Activated T-cell treated with anti-CD3 and anti-CD28 coated beads, Interleukin-2, amount 50 U/mL, for 4 hours (primary cell): ENCODE measurements at regions not wholly inside any gene's neighbourhood (a gene's known extent, or its start where the extent isn't known, plus 50 kb on each side); places are given as distances from the start of the nearest gene placed in this dataset.
"Not testable (repeated sequence)": the region's sequence is repeated elsewhere in the genome, so short reads cannot be mapped to it uniquely, and the experiment has no call there.

ENCODE experiments used
- ATAC-seq, 2 donors: fragments of 200-7000 bp; cut with Tn5 transposase; one replicate each; pipeline ENCODE4 v1.10.0; 2021
- DNase-seq: peaks from one replicate; pipeline ENCODE4 v3.0.0-alpha.2; 2020
- H3K27me3 Mint-ChIP-seq: one replicate; pipeline ENCODE4 v1.8.0; 2021; ENCODE audit warnings: low read depth, mixed read lengths
- H3K36me3 Mint-ChIP-seq: one replicate; pipeline ENCODE4 v1.8.0; 2022; ENCODE audit warnings: mixed read lengths; ENCODE audit not compliant: insufficient read depth
- H3K4me1 Mint-ChIP-seq: one replicate; pipeline ENCODE4 v1.8.0; 2021; ENCODE audit warnings: low read depth, mixed read lengths
- H3K4me3 Mint-ChIP-seq: one replicate; pipeline ENCODE4 v1.8.0; 2021; ENCODE audit warnings: mild to moderate bottlenecking, moderate library complexity, mixed read lengths
- H3K9me3 Mint-ChIP-seq: one replicate; pipeline ENCODE4 v1.8.0; 2021; ENCODE audit warnings: mixed read lengths

DNA sequence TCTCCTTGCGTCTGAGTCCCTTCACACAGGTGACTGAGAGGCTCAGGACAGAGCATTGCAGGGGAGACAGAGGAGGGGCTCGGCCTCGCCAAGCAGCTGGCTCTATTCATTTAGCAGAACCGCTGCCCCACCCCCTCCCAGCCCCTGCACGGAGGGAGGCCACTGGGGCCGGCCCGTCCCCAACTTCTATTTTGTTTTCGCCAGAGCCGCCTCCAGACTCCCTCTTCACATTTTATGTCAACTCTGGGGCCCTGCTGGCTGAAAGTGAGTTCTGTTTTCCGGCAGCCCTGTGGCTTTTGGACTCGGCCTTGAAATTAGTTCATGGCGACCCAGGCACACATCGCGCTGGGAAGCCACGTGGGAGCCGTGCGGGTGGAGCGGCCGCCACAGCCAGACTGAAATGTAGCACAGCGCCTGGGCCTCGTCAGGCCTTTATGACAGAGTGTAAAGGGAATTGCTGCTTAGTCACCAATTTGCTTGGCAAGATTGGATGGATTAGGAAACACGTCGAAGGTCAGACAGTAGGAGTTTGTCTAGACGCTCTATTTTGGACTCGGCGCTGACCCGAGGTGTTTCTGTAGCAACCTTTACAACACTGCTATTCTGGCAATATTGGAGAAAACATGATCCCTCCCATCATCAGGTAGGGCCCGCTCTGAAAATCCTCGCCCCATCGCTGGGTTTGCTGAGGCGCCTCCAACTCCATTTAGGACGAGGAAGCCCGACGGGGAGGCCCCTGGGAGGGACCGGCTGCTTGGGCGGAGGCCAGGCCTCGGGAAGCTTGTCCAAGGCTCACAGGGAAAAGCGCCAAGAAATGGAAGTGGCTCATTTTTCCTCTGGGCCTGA, 90.7 kb upstream of the CTDP1 start:
- DNase-seq = no peak
- Mint-ChIP-seq H3K36me3 (no peaks in the 10 kb centered on the region), H3K27me3 (peaks cover 2% of the 10 kb centered on the region), H3K9me3 (peaks cover 4% of the 10 kb centered on the region), H3K4me1 (no peaks in the 10 kb centered on the region), H3K4me3 (no peak overlapping the region)
- no peak for ATAC-seq

- Mint-ChIP-seq H3K4me3 (no peak overlapping the region), H3K4me1 (no peaks in the 10 kb centered on the region), H3K27me3 (peaks cover 2% of the 10 kb centered on the region), H3K9me3 (peaks cover 4% of the 10 kb centered on the region), H3K36me3 (no peaks in the 10 kb centered on the region)
- DNase-seq = no peak
- ATAC-seq = no peak
These were observed 90.0 kb upstream of the CTDP1 start for GRCh38 chr18:79589601-79590091.

- ATAC-seq = no peak
- no peaks in the 10 kb centered on the region for H3K36me3 Mint-ChIP-seq
- H3K9me3 Mint-ChIP-seq = peaks cover 4% of the 10 kb centered on the region
- DNase-seq = no peak
- no peaks in the 10 kb centered on the region for H3K4me1 Mint-ChIP-seq
- H3K4me3 Mint-ChIP-seq = no peak overlapping the region
- peaks cover 2% of the 10 kb centered on the region for H3K27me3 Mint-ChIP-seq
These were observed 89.2 kb upstream of the CTDP1 start for GRCh38 chr18:79590191-79591031.

DNA sequence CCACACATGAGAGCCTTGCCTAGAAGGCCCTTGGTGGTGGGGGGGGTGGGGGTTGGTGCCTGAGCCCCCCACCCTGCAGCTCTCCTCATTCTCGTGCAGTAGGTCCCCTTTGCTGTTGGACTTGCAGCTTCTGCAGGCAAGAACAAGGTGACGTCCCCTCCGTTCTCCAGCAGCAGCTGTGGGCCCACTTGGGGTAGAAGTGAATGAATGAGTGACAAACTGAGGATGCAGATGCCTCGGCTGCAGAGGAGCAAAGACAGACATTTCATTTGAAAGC, 88.6 kb upstream of the CTDP1 start:
- no peak overlapping the region for H3K4me3 Mint-ChIP-seq
- DNase-seq (no peak), ATAC-seq (no peak)

GRCh38 chr18:79592684-79593083, 86.9 kb upstream of the CTDP1 start:
- not testable (repeated sequence) for H3K4me1 Mint-ChIP-seq, H3K4me3 Mint-ChIP-seq, DNase-seq, ATAC-seq, H3K36me3 Mint-ChIP-seq, H3K27me3 Mint-ChIP-seq, H3K9me3 Mint-ChIP-seq

More for the DNA sequence above, 88.6 kb upstream of the CTDP1 start:
- H3K9me3 Mint-ChIP-seq = peaks cover 4% of the 10 kb centered on the region
- no peaks in the 10 kb centered on the region for H3K36me3 Mint-ChIP-seq
- H3K4me1 Mint-ChIP-seq = no peaks in the 10 kb centered on the region
- peaks cover 2% of the 10 kb centered on the region for H3K27me3 Mint-ChIP-seq

- DNase-seq = no peak
- no peak for ATAC-seq
- Mint-ChIP-seq H3K36me3 (no peaks in the 10 kb centered on the region), H3K27me3 (peaks cover 10% of the 10 kb centered on the region), H3K9me3 (peaks cover 4% of the 10 kb centered on the region), H3K4me3 (no peak overlapping the region), H3K4me1 (no peaks in the 10 kb centered on the region)
These were observed 83.7 kb upstream of the CTDP1 start for GRCh38 chr18:79595876-79596374.

GRCh38 chr18:79596446-79597175, 83.0 kb upstream of the CTDP1 start:
- Mint-ChIP-seq H3K36me3 (no peaks in the 10 kb centered on the region), H3K4me1 (no peaks in the 10 kb centered on the region)

DNA sequence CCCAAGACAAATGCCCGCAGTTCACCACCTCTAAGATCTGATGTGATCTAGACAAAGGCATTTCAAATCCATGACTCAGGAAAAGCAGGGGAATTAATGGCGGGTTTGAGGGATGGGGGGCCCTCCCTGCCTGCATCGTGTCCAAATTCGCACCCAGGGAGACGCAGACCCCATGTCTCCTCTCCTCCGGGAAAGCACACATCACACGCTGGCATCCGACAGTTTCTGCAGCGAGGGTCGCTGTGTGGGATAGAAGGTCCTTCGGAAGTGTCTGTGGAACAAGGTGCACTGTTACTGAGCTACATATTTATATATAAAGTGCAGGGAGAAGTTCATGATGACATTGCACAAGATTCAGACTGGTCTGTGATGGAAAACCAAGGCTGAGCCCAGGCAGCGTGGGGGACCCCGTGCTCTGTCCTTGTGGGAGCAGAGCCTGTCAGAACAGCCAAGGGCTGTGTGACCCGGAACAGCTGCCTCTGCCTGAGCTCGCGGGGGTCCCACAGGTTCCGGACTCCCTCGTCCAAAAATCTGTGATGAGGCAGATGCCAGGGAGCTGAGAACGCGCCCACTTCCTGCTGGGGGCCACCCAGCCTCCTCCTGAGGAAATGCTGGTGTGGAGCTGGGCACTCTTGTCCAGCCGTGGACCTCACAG, 82.3 kb upstream of the CTDP1 start:
- Mint-ChIP-seq H3K4me1 (no peaks in the 10 kb centered on the region), H3K27me3 (peaks cover 11% of the 10 kb centered on the region), H3K36me3 (no peaks in the 10 kb centered on the region), H3K9me3 (peaks cover 4% of the 10 kb centered on the region), H3K4me3 (no peak overlapping the region)
- ATAC-seq (no peak), DNase-seq (no peak)

More at GRCh38 chr18:79596446-79597175, 83.0 kb upstream of the CTDP1 start:
- no peak for DNase-seq
- no peak overlapping the region for H3K4me3 Mint-ChIP-seq
- ATAC-seq = no peak
- H3K9me3 Mint-ChIP-seq = peaks cover 4% of the 10 kb centered on the region
- peaks cover 11% of the 10 kb centered on the region for H3K27me3 Mint-ChIP-seq

DNA sequence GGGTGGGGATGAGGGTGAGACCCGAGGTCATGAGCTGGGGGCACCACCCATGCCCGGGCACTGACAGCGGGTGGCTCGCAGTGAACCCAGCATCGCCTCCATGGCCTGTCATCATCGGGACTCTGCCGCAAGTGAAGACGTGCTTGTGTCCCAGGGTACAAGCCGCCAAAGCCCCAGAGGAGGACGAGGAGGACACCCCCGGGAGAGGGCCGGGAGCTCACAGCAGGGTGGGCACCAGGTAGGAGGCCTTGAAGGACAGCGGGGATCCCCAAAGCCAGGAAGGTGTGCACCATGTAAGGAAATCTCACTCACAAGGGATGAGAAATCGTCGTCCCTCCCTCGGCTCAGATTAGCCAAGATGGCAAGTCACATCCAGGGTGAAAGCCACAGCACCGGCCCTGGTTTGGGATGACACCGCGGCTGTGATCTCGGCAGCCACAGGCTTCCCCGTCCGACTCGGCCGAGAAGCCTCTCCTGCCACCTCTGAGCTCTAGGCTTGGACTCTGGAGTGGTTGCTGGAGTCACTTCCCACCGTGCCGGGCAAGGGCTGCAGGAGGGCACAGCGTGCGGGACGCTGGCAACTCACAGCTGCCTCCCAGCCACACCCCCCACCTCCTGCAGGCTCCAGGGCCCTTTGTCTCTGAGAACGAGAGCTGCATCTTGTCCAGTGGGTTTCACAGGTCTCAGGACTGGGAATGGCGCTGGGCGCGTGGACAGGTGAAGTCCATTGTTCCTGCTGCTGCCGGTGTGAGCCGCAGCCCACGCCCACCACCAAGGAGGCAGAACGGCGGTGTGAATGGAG, 81.6 kb upstream of the CTDP1 start:
- ATAC-seq = no peak
- no peaks in the 10 kb centered on the region for H3K36me3 Mint-ChIP-seq
- no peak overlapping the region for H3K4me3 Mint-ChIP-seq
- no peaks in the 10 kb centered on the region for H3K4me1 Mint-ChIP-seq
- H3K27me3 Mint-ChIP-seq = peaks cover 9% of the 10 kb centered on the region
- DNase-seq = no peak
- H3K9me3 Mint-ChIP-seq = peaks cover 3% of the 10 kb centered on the region

DNA sequence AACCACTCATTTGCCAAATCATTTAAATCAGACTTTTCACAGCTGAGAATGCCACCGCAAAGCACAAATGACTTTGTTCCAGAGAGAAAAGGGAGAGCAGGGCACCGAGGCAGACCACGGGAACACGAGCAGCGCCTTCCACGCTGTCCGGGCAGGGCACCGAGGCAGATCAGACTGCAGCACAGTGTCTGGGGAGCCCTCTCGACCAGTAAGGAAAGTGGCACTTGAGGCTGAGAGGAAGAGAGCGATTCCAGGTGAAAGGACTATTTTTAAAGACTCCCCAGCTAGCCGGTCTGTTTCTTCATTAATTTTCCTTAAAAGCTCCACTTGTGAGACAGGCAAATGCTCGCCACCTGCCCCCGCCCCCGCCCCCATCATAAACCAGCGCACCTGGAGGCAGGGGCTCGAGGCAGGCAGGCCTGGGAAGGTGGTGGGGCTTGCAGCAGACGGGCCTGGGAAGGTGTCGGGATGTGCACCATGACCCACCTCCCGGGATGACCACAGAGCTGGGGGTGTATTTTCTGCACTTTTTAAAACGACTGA, 80.9 kb upstream of the CTDP1 start:
- peaks cover 9% of the 10 kb centered on the region for H3K27me3 Mint-ChIP-seq
- no peaks in the 10 kb centered on the region for H3K4me1 Mint-ChIP-seq
- ATAC-seq (no peak), DNase-seq (no peak)
- no peaks in the 10 kb centered on the region for H3K9me3 Mint-ChIP-seq
- no peaks in the 10 kb centered on the region for H3K36me3 Mint-ChIP-seq
- H3K4me3 Mint-ChIP-seq = no peak overlapping the region

- no peaks in the 10 kb centered on the region for H3K9me3 Mint-ChIP-seq
- H3K4me3 Mint-ChIP-seq = no peak overlapping the region
- no peak for DNase-seq
These were observed 80.1 kb upstream of the CTDP1 start for GRCh38 chr18:79599441-79599931.

DNA sequence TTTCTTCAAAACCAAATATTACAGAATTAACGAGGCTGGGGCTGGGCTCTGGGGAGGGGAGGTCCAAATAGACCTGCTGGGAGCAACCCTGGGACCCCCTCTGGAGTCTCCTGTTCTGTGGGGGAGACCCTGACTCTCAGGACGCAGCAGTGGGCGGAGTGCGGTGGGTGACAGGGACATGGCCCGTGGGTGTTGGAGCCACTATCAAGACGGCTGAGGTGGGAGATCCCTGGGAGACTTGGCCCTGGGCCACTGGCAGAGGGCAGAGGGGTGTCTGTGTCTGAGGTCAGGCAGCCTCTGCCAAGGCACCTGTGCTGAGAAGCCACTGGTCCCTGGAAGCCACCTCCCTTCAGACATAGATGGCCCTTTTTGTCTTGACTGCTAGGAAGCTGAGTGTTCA, 79.5 kb upstream of the CTDP1 start:
- Mint-ChIP-seq H3K9me3 (no peaks in the 10 kb centered on the region), H3K27me3 (peaks cover 9% of the 10 kb centered on the region), H3K36me3 (no peaks in the 10 kb centered on the region), H3K4me1 (no peaks in the 10 kb centered on the region), H3K4me3 (no peak overlapping the region)
- ATAC-seq (no peak), DNase-seq (no peak)

More at GRCh38 chr18:79599441-79599931, 80.1 kb upstream of the CTDP1 start:
- no peaks in the 10 kb centered on the region for H3K4me1 Mint-ChIP-seq
- no peaks in the 10 kb centered on the region for H3K36me3 Mint-ChIP-seq
- peaks cover 9% of the 10 kb centered on the region for H3K27me3 Mint-ChIP-seq
- ATAC-seq = no peak

- DNase-seq = no peak
- Mint-ChIP-seq H3K4me1 (no peaks in the 10 kb centered on the region), H3K36me3 (no peaks in the 10 kb centered on the region), H3K9me3 (no peaks in the 10 kb centered on the region), H3K4me3 (no peak overlapping the region), H3K27me3 (peaks cover 9% of the 10 kb centered on the region)
- ATAC-seq = no peak
These were observed 79.0 kb upstream of the CTDP1 start for GRCh38 chr18:79600596-79600995.
